Endothelial cell of umbilical vein (primary cell): ENCODE measurements at regions not wholly inside any gene's neighbourhood (a gene's known extent, or its start where the extent isn't known, plus 50 kb on each side); places are given as distances from the start of the nearest gene placed in this dataset.

Experiments used
- BruUV-seq: library from RNA; stranded (reverse); fragments of 400-500 nt; replicated peaks from 2 replicates; lab custom pipeline; 2021; lab: Mats Ljungman, UMichigan
- CTCF ChIA-PET: fragments of 300-600, 350-600 bp; sonication (Branson Sonifier 250); formaldehyde crosslinking; loops from one replicate; lab custom pipeline; 2021; ENCODE audit warnings: antibody characterized with exemption, inconsistent platforms; lab: Charles Lee
- POLR2A ChIA-PET: fragments of 300-600, 350-600 bp; sonication (Branson Sonifier 250); formaldehyde crosslinking; loops from one replicate; lab custom pipeline; 2021; ENCODE audit warnings: antibody characterized with exemption, inconsistent platforms; lab: Charles Lee
- DNase-seq: peaks from one replicate; pipeline ENCODE4 v3.0.0-alpha.2; 2011; ENCODE audit warnings: low read depth, low spot score
- FAIRE-seq: peaks from 2 replicates; lab custom pipeline; 2011; peaks lifted over from hg19 to GRCh38; lab: Jason Lieb, UNC
- H2AFZ ChIP-seq: 2 replicates; pipeline ENCODE4 v1.6.0; 2012; ENCODE audit warnings: low read depth, low read length, control low read depth, inconsistent platforms
- H3K27ac ChIP-seq: 2 replicates; pipeline ENCODE4 v1.5.1; 2011; ENCODE audit warnings: low read depth, mild to moderate bottlenecking, control low read depth, low read length, moderate library complexity; ENCODE audit not compliant: insufficient read depth
- H3K27me3 ChIP-seq, 2 experiments: 2 replicates each; pipeline versions ENCODE4 v1.6.0 to v1.6.1; 2011; ENCODE audit warnings: low read length in 2 of 2, mixed read lengths in 1 of 2; ENCODE audit not compliant: control insufficient read depth in 2 of 2, insufficient read depth in 2 of 2
- H3K36me3 ChIP-seq, 2 experiments: 2 replicates in 1 of 2; 3 replicates in 1 of 2; pipeline ENCODE4 v1.5.1; 2011; ENCODE audit warnings: low read length in 2 of 2, mild to moderate bottlenecking in 1 of 2, moderate library complexity in 1 of 2; ENCODE audit not compliant: control insufficient read depth in 2 of 2, insufficient read depth in 2 of 2; ENCODE audit errors: extremely low read depth in 1 of 2
- H3K4me1 ChIP-seq: 3 replicates; pipeline ENCODE4 v1.5.1; 2011; ENCODE audit warnings: mild to moderate bottlenecking, low read length; ENCODE audit not compliant: control insufficient read depth, insufficient read depth; ENCODE audit errors: extremely low read depth
- H3K4me2 ChIP-seq: 2 replicates; pipeline ENCODE4 v1.6.1; 2011; ENCODE audit warnings: low read length, control low read depth, mixed read lengths; ENCODE audit not compliant: insufficient read depth
- H3K4me3 ChIP-seq, 3 experiments: fragments of 200-600 bp in 1 of 3; sonication (generic), shearing (Covaris generic) in 1 of 3; replicated peaks in 1 of 3; 2 replicates each; pipeline ENCODE4 v1.5.1; 2011 to 2016; ENCODE audit warnings: control low read depth in 3 of 3, low read length in 3 of 3, mild to moderate bottlenecking in 2 of 3, inconsistent platforms in 1 of 3, low read depth in 1 of 3, moderate library complexity in 1 of 3; ENCODE audit not compliant: insufficient read depth in 1 of 3
- H3K79me2 ChIP-seq: 2 replicates; pipeline ENCODE4 v1.6.0; 2012; ENCODE audit warnings: low read length, inconsistent platforms; ENCODE audit not compliant: control insufficient read depth, insufficient read depth
- H3K9ac ChIP-seq: replicated peaks from 2 replicates; pipeline ENCODE3; 2011; ENCODE audit warnings: low read length, control low read depth; ENCODE audit not compliant: insufficient read depth; ENCODE audit errors: extremely low read depth
- H3K9me1 ChIP-seq: replicated peaks from 3 replicates; pipeline ENCODE4 v1.6.0; 2011; ENCODE audit warnings: mild to moderate bottlenecking, low read length; ENCODE audit not compliant: control insufficient read depth, insufficient read depth; ENCODE audit errors: extremely low read depth
- H3K9me3 ChIP-seq: replicated peaks from 2 replicates; pipeline ENCODE4 v1.5.1; 2012; ENCODE audit warnings: low read length, inconsistent platforms; ENCODE audit not compliant: control insufficient read depth, insufficient read depth
- H4K20me1 ChIP-seq: replicated peaks from 2 replicates; pipeline ENCODE3; 2011; ENCODE audit warnings: mild to moderate bottlenecking, low read length; ENCODE audit not compliant: control insufficient read depth, insufficient read depth; ENCODE audit errors: extremely low read depth
- CTCF ChIP-seq, 2 donors: IDR thresholded peaks; 1 replicate in 1 of 2; 2 replicates in 1 of 2; pipeline ENCODE4 v1.5.1; 2011; ENCODE audit warnings: low read length in 2 of 2, mild to moderate bottlenecking in 2 of 2, moderate library complexity in 2 of 2, control low read depth in 1 of 2, inconsistent platforms in 1 of 2, low read depth in 1 of 2; ENCODE audit not compliant: insufficient read depth in 1 of 2; ENCODE audit errors: extremely low read depth in 1 of 2
- EZH2 ChIP-seq: IDR thresholded peaks from 2 replicates; pipeline ENCODE4 v1.6.1; 2012; ENCODE audit warnings: borderline replicate concordance, low read depth, mild to moderate bottlenecking, moderate library complexity, low read length, inconsistent platforms; ENCODE audit not compliant: severe bottlenecking
- FOS ChIP-seq: IDR thresholded peaks from 2 replicates; pipeline ENCODE4 v1.6.1; 2011; ENCODE audit warnings: mild to moderate bottlenecking, low read length, moderate library complexity, borderline replicate concordance; ENCODE audit not compliant: insufficient read depth
- GATA2 ChIP-seq: IDR thresholded peaks from 2 replicates; pipeline ENCODE4 v1.7.0; 2011; ENCODE audit warnings: low read depth, mild to moderate bottlenecking, moderate library complexity, mixed read lengths, low read length; ENCODE audit not compliant: insufficient read length, insufficient read depth
- JUN ChIP-seq: IDR thresholded peaks from 2 replicates; pipeline ENCODE4 v1.6.1; 2011; ENCODE audit warnings: borderline replicate concordance, low read depth; ENCODE audit not compliant: insufficient read length, insufficient read depth
- MAX ChIP-seq: IDR thresholded peaks from 2 replicates; pipeline ENCODE4 v1.6.1; 2011; ENCODE audit not compliant: insufficient read depth, insufficient read length
- POLR2AphosphoS5 ChIP-seq: IDR thresholded peaks from 2 replicates; pipeline ENCODE4 v1.6.1; 2012; ENCODE audit warnings: low read depth, mild to moderate bottlenecking, control low read depth, low read length, moderate library complexity; ENCODE audit not compliant: insufficient read depth
- dilution Hi-C: fragments of 300-500 bp; cut with MboI; formaldehyde crosslinking; loops from one replicate; pipeline ENCODE4 v1.15.0; 2019; ENCODE audit warnings: low sequenced_read_pairs; ENCODE audit not compliant: extremely low pct_ligation_motif_present
- intact Hi-C: fragments of 100-400 bp; cut with micrococcal nuclease; formaldehyde crosslinking; loops from one replicate; pipeline ENCODE4 v1.10.0; 2022

- Histone ChIP-seq H3K9me1 (no peaks in the 10 kb centered on the region), H3K4me1 (no peaks in the 10 kb centered on the region), H3K79me2 (no peaks in the 10 kb centered on the region), H3K4me3 (no peak overlapping the region), H3K9me3 (no peaks in the 10 kb centered on the region), H3K27me3 (no peaks in the 10 kb centered on the region), H3K27ac (no peak overlapping the region), H3K9ac (no peak overlapping the region), H3K4me2 (no peak overlapping the region), H4K20me1 (no peaks in the 10 kb centered on the region), H2AFZ (no peak overlapping the region), H3K36me3 (no peaks in the 10 kb centered on the region)
- BruUV-seq = no TSS peak
- FAIRE-seq (no peak), DNase-seq (no peak)
- CTCF ChIA-PET = no interaction called here
- TF ChIP-seq JUN = no peak
- no peak for TF ChIP-seq POLR2AphosphoS5
- TF ChIP-seq CTCF (IDR thresholded peaks at IDR 0.05; ENCODE audit: extremely low read depth in 1 of 2, insufficient read depth in 1 of 2, low read depth in 1 of 2, low read length in 2 of 2) = no peak
- no peak for TF ChIP-seq EZH2
- TF ChIP-seq FOS = no peak
- TF ChIP-seq MAX = no peak
- intact Hi-C loops (no loop called here), dilution Hi-C loops (no loop called here)
- POLR2A ChIA-PET = no interaction called here
These were observed 836.6 kb downstream of the SLC6A15 start for GRCh38 chr12:84075991-84076390.

- FAIRE-seq (no peak), DNase-seq (no peak)
These were observed 839.2 kb downstream of the SLC6A15 start for GRCh38 chr12:84073401-84073800.

More at GRCh38 chr12:84073401-84073800, 839.2 kb downstream of the SLC6A15 start:
- Histone ChIP-seq H3K4me1 (no peaks in the 10 kb centered on the region), H3K9me1 (no peaks in the 10 kb centered on the region), H3K27me3 (no peaks in the 10 kb centered on the region), H2AFZ (no peak overlapping the region), H4K20me1 (no peaks in the 10 kb centered on the region), H3K36me3 (no peaks in the 10 kb centered on the region), H3K4me2 (no peak overlapping the region), H3K9ac (no peak overlapping the region), H3K27ac (no peak overlapping the region), H3K9me3 (no peaks in the 10 kb centered on the region), H3K79me2 (no peaks in the 10 kb centered on the region), H3K4me3 (no peak overlapping the region)
- ChIA-PET CTCF (no interaction called here), POLR2A (no interaction called here)
- dilution Hi-C loops = no loop called here
- BruUV-seq = no TSS peak
- TF ChIP-seq GATA2 = no peak
- intact Hi-C loops = no loop called here
